22Rv1 (cell line): ENCODE measurements at regions not wholly inside any gene's neighbourhood (a gene's known extent, or its start where the extent isn't known, plus 50 kb on each side); places are given as distances from the start of the nearest gene placed in this dataset.

Experiments used
- H3K27ac ChIP-seq: fragments of 450-650 bp; 2 replicates; pipeline ENCODE4 v1.5.1; 2017
- ZFX ChIP-seq: fragments of 450-650 bp; IDR thresholded peaks from 2 replicates; pipeline ENCODE4 v1.6.1; 2017; ENCODE audit warnings: antibody characterized with exemption, borderline replicate concordance
- TF ChIP-seq, protein P1 (sequence below): fragments of 450-650 bp; IDR thresholded peaks from 2 replicates; pipeline ENCODE4 v1.5.1; 2017; ENCODE audit warnings: mild to moderate bottlenecking

DNA sequence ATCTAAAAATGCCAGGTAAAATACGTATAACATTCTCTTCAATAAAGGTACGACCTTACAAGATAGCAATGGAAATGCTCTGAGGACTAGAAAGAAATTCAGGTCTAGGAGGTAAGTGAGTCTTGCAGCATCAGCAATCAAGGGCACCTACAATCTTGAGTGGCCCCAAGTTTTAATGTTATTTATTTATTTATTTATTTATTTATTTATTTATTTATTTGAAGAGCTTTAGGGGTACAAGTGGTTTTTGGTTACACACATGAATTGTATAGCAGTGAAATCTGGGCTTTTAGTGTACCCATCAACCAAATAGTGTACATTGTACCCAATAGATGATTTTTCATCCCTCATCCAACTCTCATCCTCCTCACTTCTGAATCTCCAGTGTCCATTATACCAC is 574.0 kb upstream of the POU3F2 start:
- no peak overlapping the region for H3K27ac ChIP-seq

DNA sequence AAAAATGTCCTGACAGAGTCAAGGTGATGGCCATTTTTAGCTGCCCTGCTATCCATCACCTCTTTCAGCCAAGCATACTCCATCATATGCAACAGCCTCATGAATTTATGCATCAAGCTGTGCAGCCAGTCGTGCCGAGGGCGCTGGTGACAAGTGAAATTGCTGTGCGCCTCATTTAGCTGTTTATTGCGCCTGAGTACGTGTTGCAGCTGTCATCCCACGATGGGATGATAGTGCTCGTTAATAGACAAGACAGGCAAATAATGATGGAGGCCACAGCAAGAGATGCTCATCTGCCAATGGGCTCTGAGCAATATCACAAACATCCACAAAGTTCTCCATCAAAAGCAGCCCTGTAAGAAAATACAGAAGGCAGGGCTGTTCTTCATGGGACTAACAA is 562.3 kb upstream of the POU3F2 start:
- H3K27ac ChIP-seq, result no peak overlapping the region
- TF ChIP-seq, protein P1, sequence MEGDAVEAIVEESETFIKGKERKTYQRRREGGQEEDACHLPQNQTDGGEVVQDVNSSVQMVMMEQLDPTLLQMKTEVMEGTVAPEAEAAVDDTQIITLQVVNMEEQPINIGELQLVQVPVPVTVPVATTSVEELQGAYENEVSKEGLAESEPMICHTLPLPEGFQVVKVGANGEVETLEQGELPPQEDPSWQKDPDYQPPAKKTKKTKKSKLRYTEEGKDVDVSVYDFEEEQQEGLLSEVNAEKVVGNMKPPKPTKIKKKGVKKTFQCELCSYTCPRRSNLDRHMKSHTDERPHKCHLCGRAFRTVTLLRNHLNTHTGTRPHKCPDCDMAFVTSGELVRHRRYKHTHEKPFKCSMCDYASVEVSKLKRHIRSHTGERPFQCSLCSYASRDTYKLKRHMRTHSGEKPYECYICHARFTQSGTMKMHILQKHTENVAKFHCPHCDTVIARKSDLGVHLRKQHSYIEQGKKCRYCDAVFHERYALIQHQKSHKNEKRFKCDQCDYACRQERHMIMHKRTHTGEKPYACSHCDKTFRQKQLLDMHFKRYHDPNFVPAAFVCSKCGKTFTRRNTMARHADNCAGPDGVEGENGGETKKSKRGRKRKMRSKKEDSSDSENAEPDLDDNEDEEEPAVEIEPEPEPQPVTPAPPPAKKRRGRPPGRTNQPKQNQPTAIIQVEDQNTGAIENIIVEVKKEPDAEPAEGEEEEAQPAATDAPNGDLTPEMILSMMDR, result no peak
- TF ChIP-seq ZFX, result no peak

More for the DNA sequence above, 574.0 kb upstream of the POU3F2 start:
- no peak for TF ChIP-seq ZFX
- TF ChIP-seq, protein P1, result no peak

DNA sequence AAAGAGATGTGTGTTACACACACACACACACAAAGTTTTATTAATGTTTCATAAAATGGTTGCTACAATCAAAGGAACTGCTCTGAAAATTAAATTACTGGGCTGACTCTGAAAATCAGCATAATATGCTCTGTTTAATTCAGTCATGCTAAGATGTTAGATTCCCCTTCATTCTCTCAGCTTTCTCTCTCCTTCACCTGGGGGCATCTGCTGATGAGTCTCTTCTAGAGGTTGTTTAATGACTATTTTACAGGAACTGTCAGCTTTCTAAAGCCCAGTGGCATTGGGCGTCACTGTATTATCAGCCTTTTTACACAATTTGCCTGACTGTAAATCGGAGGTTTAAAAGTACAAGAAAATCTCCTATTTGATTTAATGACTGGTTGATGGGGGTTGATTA is 559.7 kb upstream of the POU3F2 start:
- TF ChIP-seq ZFX, result no peak
- TF ChIP-seq, protein P1, result no peak
- H3K27ac ChIP-seq, result no peak overlapping the region

- no peak overlapping the region for H3K27ac ChIP-seq
- no peak for TF ChIP-seq ZFX
- TF ChIP-seq, protein P1, result no peak
Observed at GRCh38 chr6:98280492-98280891, 553.9 kb upstream of the POU3F2 start.

DNA sequence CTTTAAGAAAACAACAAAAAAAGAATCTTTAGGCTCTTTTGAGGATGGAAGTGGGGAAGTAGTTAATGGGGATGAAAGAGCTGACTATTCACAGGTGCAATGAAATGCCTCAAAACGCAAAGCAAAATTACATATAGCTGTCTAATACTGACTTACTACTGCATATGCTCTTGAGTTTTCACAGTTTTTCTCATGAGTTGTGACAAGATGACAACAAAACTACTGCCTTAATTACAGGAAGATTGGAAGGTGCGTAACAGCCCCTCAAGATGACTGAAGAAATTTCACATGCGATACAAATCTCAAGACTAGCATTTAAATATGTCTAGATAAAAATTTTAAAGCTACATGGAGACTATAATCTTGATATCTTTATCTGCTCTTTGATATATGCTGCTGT is 547.8 kb upstream of the POU3F2 start:
- TF ChIP-seq, protein P1, result no peak
- TF ChIP-seq ZFX, result no peak
- no peak overlapping the region for H3K27ac ChIP-seq

- TF ChIP-seq, protein P1, result no peak
- TF ChIP-seq ZFX, result no peak
- no peak overlapping the region for H3K27ac ChIP-seq
Observed at GRCh38 chr6:98287876-98288275, 546.5 kb upstream of the POU3F2 start.

DNA sequence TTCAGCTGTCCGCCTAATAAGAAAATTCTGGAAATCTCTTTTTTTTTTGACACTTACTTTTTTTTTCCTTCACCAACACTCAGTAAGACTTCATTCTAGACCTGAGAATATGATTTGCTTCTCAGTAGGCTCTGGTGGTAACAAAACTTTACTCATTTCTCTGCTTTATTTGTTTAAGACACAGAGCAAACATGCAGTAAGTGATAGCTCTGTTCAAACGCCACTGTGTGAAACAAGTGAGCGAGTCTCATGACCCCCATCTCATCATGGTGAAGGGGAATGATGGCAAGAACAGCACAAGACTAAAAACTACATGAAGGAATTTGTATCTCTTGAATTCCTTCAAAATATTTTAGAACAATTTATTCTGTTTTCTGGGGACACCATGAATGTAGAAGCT is 541.6 kb upstream of the POU3F2 start:
- TF ChIP-seq, protein P1, result no peak
- no peak overlapping the region for H3K27ac ChIP-seq
